GM12878 (cell line): ENCODE measurements at regions not wholly inside any gene's neighbourhood (a gene's known extent, or its start where the extent isn't known, plus 50 kb on each side); places are given as distances from the start of the nearest gene placed in this dataset.

Experiments used
- BCLAF1 ChIP-seq: fragments of 450-650 bp; IDR thresholded peaks from 2 replicates; pipeline ENCODE4 v1.6.1; 2017; ENCODE audit warnings: antibody characterized with exemption, mild to moderate bottlenecking, moderate library complexity
- CEBPB ChIP-seq, 2 experiments: fragments of 150-350 bp in 1 of 2; IDR thresholded peaks; 2 replicates each; pipeline ENCODE4 v1.6.1; 2012 to 2014; ENCODE audit warnings: low read depth in 2 of 2, low read length in 2 of 2, borderline replicate concordance in 1 of 2, inconsistent platforms in 1 of 2
- E4F1 ChIP-seq: fragments of 450-650 bp; IDR thresholded peaks from 2 replicates; pipeline ENCODE4 v1.6.1; 2018; ENCODE audit warnings: borderline replicate concordance, mild to moderate bottlenecking; ENCODE audit not compliant: partially characterized antibody
- ETV6 ChIP-seq, 2 experiments: fragments of 450-650 bp in 1 of 2; IDR thresholded peaks in 1 of 2; conservative IDR thresholded peaks in 1 of 2; 2 replicates each; pipeline ENCODE4 v1.6.1; 2014; ENCODE audit warnings: antibody characterized with exemption in 1 of 2, borderline replicate concordance in 1 of 2, low read depth in 1 of 2, mild to moderate bottlenecking in 1 of 2, moderate library complexity in 1 of 2
- GABPA ChIP-seq: IDR thresholded peaks from 2 replicates; pipeline ENCODE4 v1.6.1; 2014; ENCODE audit warnings: antibody characterized with exemption, low read depth, mild to moderate bottlenecking, inconsistent platforms
- IKZF1 ChIP-seq: fragments of 450-650 bp; conservative IDR thresholded peaks from 2 replicates; pipeline ENCODE4 v1.6.1; 2017; ENCODE audit warnings: antibody characterized with exemption, mild to moderate bottlenecking
- JUND ChIP-seq: IDR thresholded peaks from 2 replicates; pipeline ENCODE4 v1.6.1; 2012; ENCODE audit warnings: low read depth, mild to moderate bottlenecking, low read length, improper control_type of control experiment, moderate library complexity
- NFYB ChIP-seq: IDR thresholded peaks from 2 replicates; pipeline ENCODE4 v1.6.1; 2011; ENCODE audit warnings: low read depth, mild to moderate bottlenecking, low read length, improper control_type of control experiment, moderate library complexity; ENCODE audit not compliant: insufficient read depth
- POLR2AphosphoS5 ChIP-seq: IDR thresholded peaks from 2 replicates; pipeline ENCODE4 v1.6.1; 2011; ENCODE audit warnings: mild to moderate bottlenecking, low read length, inconsistent platforms
- RBBP5 ChIP-seq: fragments of 200-600 bp; sonication (generic); conservative IDR thresholded peaks from 2 replicates; pipeline ENCODE4 v1.6.1; 2016
- RCOR1 ChIP-seq: conservative IDR thresholded peaks from 2 replicates; pipeline ENCODE4 v1.6.1; 2012; ENCODE audit warnings: low read depth, low read length, improper control_type of control experiment
- RELA ChIP-seq: fragments of 450-650 bp; IDR thresholded peaks from 2 replicates; pipeline ENCODE4 v1.8.0; 2014; ENCODE audit warnings: borderline replicate concordance; ENCODE audit not compliant: partially characterized antibody
- SIX5 ChIP-seq: IDR thresholded peaks from 2 replicates; pipeline ENCODE4 v1.6.1; 2011; ENCODE audit warnings: mild to moderate bottlenecking, low read depth, low read length, moderate library complexity; ENCODE audit not compliant: severe bottlenecking
- SP1 ChIP-seq: IDR thresholded peaks from one replicate; pipeline ENCODE4 v1.6.1; 2011; ENCODE audit warnings: low read depth, low read length
- TBL1XR1 ChIP-seq: IDR thresholded peaks from 2 replicates; pipeline ENCODE4 v1.6.1; 2012; ENCODE audit warnings: low read depth, low read length, improper control_type of control experiment
- TCF12 ChIP-seq: IDR thresholded peaks from 2 replicates; pipeline ENCODE4 v1.6.1; 2011; ENCODE audit warnings: low read depth, mild to moderate bottlenecking, low read length
- USF2 ChIP-seq: IDR thresholded peaks from 2 replicates; pipeline ENCODE4 v1.6.1; 2011; ENCODE audit warnings: low read depth, low read length, improper control_type of control experiment, borderline replicate concordance
- ZNF207 ChIP-seq: fragments of 450-650 bp; IDR thresholded peaks from 2 replicates; pipeline ENCODE4 v1.6.1; 2014; ENCODE audit warnings: antibody characterized with exemption, mild to moderate bottlenecking, borderline replicate concordance
- ZNF217 ChIP-seq: fragments of 450-650 bp; IDR thresholded peaks from 2 replicates; pipeline ENCODE4 v1.6.1; 2017; ENCODE audit warnings: antibody characterized with exemption, mild to moderate bottlenecking
- ZNF592 ChIP-seq: fragments of 450-650 bp; IDR thresholded peaks from 2 replicates; pipeline ENCODE4 v1.6.1; 2017; ENCODE audit warnings: mild to moderate bottlenecking, moderate library complexity
- ZNF622 ChIP-seq: fragments of 450-650 bp; IDR thresholded peaks from 2 replicates; pipeline ENCODE4 v1.6.1; 2017; ENCODE audit warnings: mild to moderate bottlenecking, inconsistent platforms

- 0 out of 2 replicates have a peak, but pooled peaks have one; percentile 58 for TF ChIP-seq TBL1XR1
- peak; percentile 63; the same call in 1 of the 2 replicates for TF ChIP-seq POLR2AphosphoS5
- TF ChIP-seq NFYB, result 0 out of 2 replicates have a peak, but pooled peaks have one; percentile 11
- peak; percentile 63; the same call in 1 of the 2 replicates for TF ChIP-seq TCF12
- no peak for TF ChIP-seq USF2
- no peak for TF ChIP-seq ZNF592
- TF ChIP-seq ETV6 (conservative IDR thresholded peaks at IDR 0.05 in 1 of 2, IDR thresholded peaks at IDR 0.05 in 1 of 2; ENCODE audit: borderline replicate concordance in 1 of 2, low read depth in 1 of 2), result no peak
- TF ChIP-seq CEBPB (IDR thresholded peaks at IDR 0.05; ENCODE audit: borderline replicate concordance in 1 of 2, low read depth in 2 of 2, low read length in 2 of 2), result no peak
- TF ChIP-seq JUND, result no peak
- peak; percentile 77 for TF ChIP-seq RELA
- TF ChIP-seq E4F1, result no peak
- no peak for TF ChIP-seq SIX5
- no peak for TF ChIP-seq BCLAF1
- TF ChIP-seq RCOR1, result no peak
- peak; percentile 76 for TF ChIP-seq IKZF1
- TF ChIP-seq SP1, result peak; percentile 24
- no peak for TF ChIP-seq GABPA
- no peak for TF ChIP-seq ZNF217
- TF ChIP-seq ZNF622, result no peak
- TF ChIP-seq ZNF207, result no peak
- TF ChIP-seq RBBP5, result no peak
Measured at GRCh38 chr10:30737931-30738391, 108.4 kb upstream of the LYZL2 start (continued).
